Uterus (tissue), 2 donors: ENCODE measurements at regions not wholly inside any gene's neighbourhood (a gene's known extent, or its start where the extent isn't known, plus 50 kb on each side); places are given as distances from the start of the nearest gene placed in this dataset.

Experiments
- POLR2A ChIP-seq, 2 donors: fragments of 450-650 bp; IDR thresholded peaks; one replicate each; pipeline ENCODE4 v1.6.1; 2016; ENCODE audit warnings: antibody characterized with exemption in 2 of 2, mild to moderate bottlenecking in 1 of 2, moderate library complexity in 1 of 2
- TF ChIP-seq, protein P1 (sequence below), 4 experiments: fragments of 200-600 bp in 2 of 4; fragments of 450-650 bp in 2 of 4; sonication (generic) in 2 of 4; IDR thresholded peaks; one replicate each; pipeline ENCODE4 v1.5.1; 2016 to 2019; ENCODE audit warnings: antibody characterized with exemption in 4 of 4, mild to moderate bottlenecking in 2 of 4, moderate library complexity in 1 of 4

DNA sequence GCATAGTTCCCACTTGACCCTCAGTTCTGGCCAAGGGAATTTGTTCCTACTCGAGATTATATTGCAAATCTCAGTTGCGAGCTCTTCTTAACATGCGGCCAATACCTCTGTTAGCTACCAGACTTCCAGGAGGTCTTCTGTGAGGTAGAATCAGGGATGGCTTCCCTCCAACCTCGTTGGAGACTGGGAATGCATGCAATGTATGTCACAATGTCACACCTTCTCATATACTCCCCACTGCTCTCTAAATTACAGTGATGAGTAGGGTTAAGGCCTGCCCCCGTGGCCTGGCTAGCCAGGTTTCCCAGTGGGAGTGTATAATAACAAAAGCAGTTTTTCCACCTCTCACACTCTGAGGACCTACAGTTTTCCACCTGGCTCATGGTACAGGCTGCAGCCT, 1962.5 kb downstream of the ARAP2 start:
- TF ChIP-seq, protein P1, sequence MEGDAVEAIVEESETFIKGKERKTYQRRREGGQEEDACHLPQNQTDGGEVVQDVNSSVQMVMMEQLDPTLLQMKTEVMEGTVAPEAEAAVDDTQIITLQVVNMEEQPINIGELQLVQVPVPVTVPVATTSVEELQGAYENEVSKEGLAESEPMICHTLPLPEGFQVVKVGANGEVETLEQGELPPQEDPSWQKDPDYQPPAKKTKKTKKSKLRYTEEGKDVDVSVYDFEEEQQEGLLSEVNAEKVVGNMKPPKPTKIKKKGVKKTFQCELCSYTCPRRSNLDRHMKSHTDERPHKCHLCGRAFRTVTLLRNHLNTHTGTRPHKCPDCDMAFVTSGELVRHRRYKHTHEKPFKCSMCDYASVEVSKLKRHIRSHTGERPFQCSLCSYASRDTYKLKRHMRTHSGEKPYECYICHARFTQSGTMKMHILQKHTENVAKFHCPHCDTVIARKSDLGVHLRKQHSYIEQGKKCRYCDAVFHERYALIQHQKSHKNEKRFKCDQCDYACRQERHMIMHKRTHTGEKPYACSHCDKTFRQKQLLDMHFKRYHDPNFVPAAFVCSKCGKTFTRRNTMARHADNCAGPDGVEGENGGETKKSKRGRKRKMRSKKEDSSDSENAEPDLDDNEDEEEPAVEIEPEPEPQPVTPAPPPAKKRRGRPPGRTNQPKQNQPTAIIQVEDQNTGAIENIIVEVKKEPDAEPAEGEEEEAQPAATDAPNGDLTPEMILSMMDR (IDR thresholded peaks at IDR 0.05): no peak
- no peak for TF ChIP-seq POLR2A (IDR thresholded peaks at IDR 0.05)
